Activated naive CD4-positive, alpha-beta T cell treated with anti-CD3 and anti-CD28 coated beads for 36 hours (primary cell): ENCODE measurements at regions not wholly inside any gene's neighbourhood (a gene's known extent, or its start where the extent isn't known, plus 50 kb on each side); places are given as distances from the start of the nearest gene placed in this dataset.

Source experiments
- CTCF ChIA-PET: fragments of 350-600 bp; sonication (Branson Sonifier 250); formaldehyde crosslinking; loops from one replicate; lab custom pipeline; 2021; ENCODE audit warnings: antibody characterized with exemption; lab: Charles Lee
- DNase-seq: peaks from one replicate; pipeline ENCODE4 v3.0.0-alpha.2; 2020
- H3K27ac Mint-ChIP-seq: one replicate; pipeline ENCODE4 v1.8.0; 2021; ENCODE audit warnings: mild to moderate bottlenecking, mixed read lengths
- H3K27me3 Mint-ChIP-seq: one replicate; pipeline ENCODE4 v1.8.0; 2021; ENCODE audit warnings: low read depth, mixed read lengths
- H3K36me3 Mint-ChIP-seq: one replicate; pipeline ENCODE4 v1.8.0; 2021; ENCODE audit warnings: low read depth, mixed read lengths
- H3K4me1 Mint-ChIP-seq: one replicate; pipeline ENCODE4 v1.8.0; 2021; ENCODE audit warnings: low read depth, mixed read lengths
- H3K4me3 Mint-ChIP-seq: one replicate; pipeline ENCODE4 v1.8.0; 2021; ENCODE audit warnings: mild to moderate bottlenecking, moderate library complexity, mixed read lengths
- H3K9me3 Mint-ChIP-seq: one replicate; pipeline ENCODE4 v1.8.0; 2021; ENCODE audit warnings: mixed read lengths
- intact Hi-C: fragments of 100-400 bp; cut with micrococcal nuclease; formaldehyde crosslinking; loops from one replicate; pipeline ENCODE4 v1.15.1; 2023

- CTCF ChIA-PET = no interaction called here
- intact Hi-C loops = loop anchor here (5.0 to 10.0 kb wide), 2 partner anchors 526 to 629 kb away; partner anchors contain the start of genes ZNF646 and ZNF668
- Mint-ChIP-seq H3K27me3 (no peaks in the 10 kb centered on the region), H3K4me3 (no peak overlapping the region), H3K27ac (no peak overlapping the region), H3K9me3 (no peaks in the 10 kb centered on the region), H3K4me1 (peaks cover 36% of the 10 kb centered on the region), H3K36me3 (peaks cover 36% of the 10 kb centered on the region)
- DNase-seq = no peak
These were observed 170.0 kb upstream of the ZNF267 start for GRCh38 chr16:31703526-31704128.

- H3K9me3 Mint-ChIP-seq = no peaks in the 10 kb centered on the region
- peaks cover 38% of the 10 kb centered on the region for H3K36me3 Mint-ChIP-seq
- intact Hi-C loops = loop anchor here (5.0 to 10.0 kb wide), 2 partner anchors 527 to 629 kb away; partner anchors contain the start of genes ZNF646 and ZNF668
- no peak for DNase-seq
- no peak overlapping the region for H3K4me3 Mint-ChIP-seq
- H3K27ac Mint-ChIP-seq = no peak overlapping the region
- H3K27me3 Mint-ChIP-seq = no peaks in the 10 kb centered on the region
- H3K4me1 Mint-ChIP-seq = peaks cover 36% of the 10 kb centered on the region
- CTCF ChIA-PET = no interaction called here
These were observed 169.5 kb upstream of the ZNF267 start for GRCh38 chr16:31704138-31704537.

GRCh38 chr16:31705371-31705770, 168.2 kb upstream of the ZNF267 start:
- Mint-ChIP-seq H3K27me3 (no peaks in the 10 kb centered on the region), H3K27ac (no peak overlapping the region), H3K4me1 (peaks cover 35% of the 10 kb centered on the region), H3K9me3 (no peaks in the 10 kb centered on the region), H3K36me3 (peaks cover 38% of the 10 kb centered on the region), H3K4me3 (no peak overlapping the region)
- no peak for DNase-seq
- CTCF ChIA-PET = no interaction called here
- intact Hi-C loops = loop anchor here (10.0 kb wide), 1 partner anchor 631 kb away; the partner anchor contains the start of genes ZNF646 and ZNF668

- CTCF ChIA-PET = no interaction called here
- peaks cover 37% of the 10 kb centered on the region for H3K36me3 Mint-ChIP-seq
These were observed 167.3 kb upstream of the ZNF267 start for GRCh38 chr16:31706318-31706717.

GRCh38 chr16:31706925-31707324, 166.7 kb upstream of the ZNF267 start:
- CTCF ChIA-PET = no interaction called here
- Mint-ChIP-seq H3K4me1 (peaks cover 25% of the 10 kb centered on the region), H3K36me3 (peaks cover 32% of the 10 kb centered on the region), H3K9me3 (no peaks in the 10 kb centered on the region), H3K4me3 (no peak overlapping the region), H3K27me3 (no peaks in the 10 kb centered on the region), H3K27ac (no peak overlapping the region)
- intact Hi-C loops = loop anchor here (10.0 kb wide), 1 partner anchor 632 kb away; the partner anchor contains the start of genes ZNF646 and ZNF668
- DNase-seq = no peak

More at GRCh38 chr16:31706318-31706717, 167.3 kb upstream of the ZNF267 start:
- no peak overlapping the region for H3K4me3 Mint-ChIP-seq
- H3K27ac Mint-ChIP-seq = no peak overlapping the region
- no peaks in the 10 kb centered on the region for H3K9me3 Mint-ChIP-seq
- intact Hi-C loops = loop anchor here (10.0 kb wide), 1 partner anchor 632 kb away; the partner anchor contains the start of genes ZNF646 and ZNF668
- H3K27me3 Mint-ChIP-seq = no peaks in the 10 kb centered on the region
- no peak for DNase-seq
- peaks cover 29% of the 10 kb centered on the region for H3K4me1 Mint-ChIP-seq

- Mint-ChIP-seq H3K27ac (no peak overlapping the region), H3K36me3 (peaks cover 24% of the 10 kb centered on the region), H3K27me3 (no peaks in the 10 kb centered on the region), H3K4me3 (no peak overlapping the region), H3K9me3 (no peaks in the 10 kb centered on the region), H3K4me1 (peaks cover 22% of the 10 kb centered on the region)
- intact Hi-C loops = loop anchor here (10.0 kb wide), 1 partner anchor 633 kb away; the partner anchor contains the start of genes ZNF646 and ZNF668
- CTCF ChIA-PET = interaction anchor here (1.1 to 1.6 kb wide), 2 partner anchors 10 to 161 kb away, joined by 3 read pairs; no protein-coding TSS in a partner anchor
- DNase-seq = no peak
These were observed 165.8 kb upstream of the ZNF267 start for GRCh38 chr16:31707743-31708335.

- H3K4me3 Mint-ChIP-seq = no peak overlapping the region
- no peaks in the 10 kb centered on the region for H3K27me3 Mint-ChIP-seq
- CTCF ChIA-PET = interaction anchor here (1.1 to 1.6 kb wide), 2 partner anchors 11 to 160 kb away, joined by 3 read pairs; no protein-coding TSS in a partner anchor
- peaks cover 20% of the 10 kb centered on the region for H3K36me3 Mint-ChIP-seq
- H3K9me3 Mint-ChIP-seq = no peaks in the 10 kb centered on the region
- intact Hi-C loops = loop anchor here (10.0 kb wide), 1 partner anchor 634 kb away; the partner anchor contains the start of genes ZNF646 and ZNF668
- H3K27ac Mint-ChIP-seq = no peak overlapping the region
- DNase-seq = no peak
- peaks cover 22% of the 10 kb centered on the region for H3K4me1 Mint-ChIP-seq
These were observed 165.3 kb upstream of the ZNF267 start for GRCh38 chr16:31708348-31708747.

- Mint-ChIP-seq H3K27me3 (no peaks in the 10 kb centered on the region), H3K36me3 (peaks cover 16% of the 10 kb centered on the region), H3K4me3 (no peak overlapping the region), H3K27ac (no peak overlapping the region), H3K9me3 (no peaks in the 10 kb centered on the region), H3K4me1 (peaks cover 26% of the 10 kb centered on the region)
- no peak for DNase-seq
- CTCF ChIA-PET = interaction anchor here (0.5 to 1.6 kb wide), 2 partner anchors 24 to 159 kb away, joined by 3 to 4 read pairs; no protein-coding TSS in a partner anchor
- intact Hi-C loops = loop anchor here (10.0 kb wide), 1 partner anchor 634 kb away; the partner anchor contains the start of genes ZNF646 and ZNF668
These were observed 164.4 kb upstream of the ZNF267 start for GRCh38 chr16:31709181-31709580.

DNA sequence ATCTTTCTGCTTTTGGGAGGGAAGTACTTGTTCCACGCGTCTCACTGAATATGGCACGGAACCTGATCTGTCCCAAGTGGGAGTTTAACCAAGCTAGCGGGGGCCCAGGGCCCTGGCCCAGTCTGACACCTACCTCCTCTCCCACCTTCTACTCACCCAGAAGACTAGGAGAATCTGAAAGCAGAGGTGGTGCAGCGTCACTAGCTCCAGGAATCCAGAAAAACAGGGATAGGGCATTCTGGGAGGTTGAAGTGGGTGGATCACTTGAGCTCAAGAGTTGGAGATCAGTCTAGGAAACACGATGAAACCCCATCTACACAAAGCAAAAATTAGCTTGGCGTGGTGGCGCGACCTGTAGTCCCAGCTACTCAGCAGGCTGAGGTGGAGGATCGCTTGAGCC, 163.5 kb upstream of the ZNF267 start:
- H3K36me3 Mint-ChIP-seq = peaks cover 22% of the 10 kb centered on the region
- no peaks in the 10 kb centered on the region for H3K27me3 Mint-ChIP-seq
- H3K4me3 Mint-ChIP-seq = no peak overlapping the region
- H3K27ac Mint-ChIP-seq = no peak overlapping the region
- peaks cover 36% of the 10 kb centered on the region for H3K4me1 Mint-ChIP-seq
- CTCF ChIA-PET = interaction anchor here (0.9 kb wide), 1 partner anchor 13 kb away, joined by 3 read pairs; no protein-coding TSS in a partner anchor
- intact Hi-C loops = loop anchor here (10.0 kb wide), 1 partner anchor 755 kb away; the partner anchor contains the start of gene SETD1A
- no peak for DNase-seq
- H3K9me3 Mint-ChIP-seq = no peaks in the 10 kb centered on the region

- H3K4me1 Mint-ChIP-seq = peaks cover 43% of the 10 kb centered on the region
- no peak overlapping the region for H3K4me3 Mint-ChIP-seq
- no peak overlapping the region for H3K27ac Mint-ChIP-seq
- no peaks in the 10 kb centered on the region for H3K9me3 Mint-ChIP-seq
- H3K36me3 Mint-ChIP-seq = peaks cover 30% of the 10 kb centered on the region
- H3K27me3 Mint-ChIP-seq = no peaks in the 10 kb centered on the region
- CTCF ChIA-PET = interaction anchor here (0.9 to 1.3 kb wide), 3 partner anchors 12 to 200 kb away, joined by 3 to 4 read pairs (median 3); no protein-coding TSS in a partner anchor
- intact Hi-C loops = loop anchor here (10.0 kb wide), 1 partner anchor 756 kb away; the partner anchor contains the start of gene SETD1A
- DNase-seq = no peak
These were observed 162.7 kb upstream of the ZNF267 start for GRCh38 chr16:31710880-31711279.

DNA sequence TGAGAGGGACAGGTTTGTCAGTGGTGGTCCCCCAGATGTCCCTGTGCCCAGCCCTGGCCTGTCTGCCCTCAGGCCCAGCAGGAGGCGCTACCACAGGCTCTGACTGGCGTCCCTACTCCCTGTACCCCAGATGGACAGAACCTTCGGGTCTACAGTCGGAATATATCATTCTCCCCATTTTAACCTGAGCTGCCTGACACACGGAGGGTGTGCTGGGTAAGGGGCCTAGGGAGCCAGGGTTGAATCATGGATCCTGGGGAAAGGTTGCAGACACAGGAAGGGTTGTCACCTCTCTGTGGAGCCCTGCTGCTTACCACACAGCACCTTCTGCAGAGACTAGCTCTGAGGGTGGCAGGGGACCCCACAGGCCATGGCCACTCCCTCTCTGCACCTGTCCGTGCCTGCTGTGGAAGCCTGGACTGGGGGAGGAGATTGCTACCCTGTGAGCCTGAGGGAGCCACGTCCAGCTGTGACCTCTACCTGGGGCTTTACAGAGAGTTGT, 162.2 kb upstream of the ZNF267 start:
- H3K27me3 Mint-ChIP-seq = no peaks in the 10 kb centered on the region
- no peaks in the 10 kb centered on the region for H3K9me3 Mint-ChIP-seq
- H3K27ac Mint-ChIP-seq = no peak overlapping the region
- no peak for DNase-seq
- intact Hi-C loops = loop anchor here (10.0 kb wide), 1 partner anchor 757 kb away; the partner anchor contains the start of gene SETD1A
- H3K4me1 Mint-ChIP-seq = peaks cover 48% of the 10 kb centered on the region
- CTCF ChIA-PET = interaction anchor here (1.0 to 1.6 kb wide), 3 partner anchors 157 to 200 kb away, joined by 3 to 4 read pairs (median 3); no protein-coding TSS in a partner anchor
- no peak overlapping the region for H3K4me3 Mint-ChIP-seq
- peaks cover 33% of the 10 kb centered on the region for H3K36me3 Mint-ChIP-seq
